HEK293 (cell line): ENCODE measurements at regions not wholly inside any gene's neighbourhood (a gene's known extent, or its start where the extent isn't known, plus 50 kb on each side); places are given as distances from the start of the nearest gene placed in this dataset.
A peak's percentile ranks its signal among the peaks of the same experiment; 100 is the strongest.

Source experiments
- CTCF ChIA-PET: fragments of 350-600 bp; formaldehyde crosslinking; extraction: SDS; loops from one replicate; lab custom pipeline; 2021; ENCODE audit warnings: antibody characterized with exemption; lab: Yijun Ruan, JAX
- POLR2A ChIA-PET: fragments of 300-600 bp; formaldehyde crosslinking; extraction: SDS; loops from one replicate; lab custom pipeline; 2020; ENCODE audit warnings: antibody characterized with exemption, inconsistent platforms; lab: Yijun Ruan, JAX
- H3K27ac ChIP-seq: fragments of 200-500 bp; sonication (Bioruptor generic); 2 replicates; pipeline ENCODE4 v1.5.1; 2014; ENCODE audit warnings: low read depth, low read length, control low read depth, inconsistent platforms; ENCODE audit errors: extremely low read depth
- H3K36me3 ChIP-seq, 2 experiments: fragments of 200-500 bp in 1 of 2; sonication (Bioruptor generic) in 1 of 2; 1 replicate in 1 of 2; 2 replicates in 1 of 2; pipeline ENCODE4 v1.5.1; 2014 to 2017; ENCODE audit warnings: inconsistent platforms in 2 of 2, low read length in 2 of 2; ENCODE audit not compliant: control insufficient read depth in 2 of 2, insufficient read depth in 1 of 2
- H3K4me1 ChIP-seq: fragments of 200-500 bp; sonication (Bioruptor generic); 2 replicates; pipeline ENCODE4 v1.5.1; 2014; ENCODE audit warnings: mild to moderate bottlenecking, low read length, inconsistent platforms; ENCODE audit not compliant: control insufficient read depth, insufficient read depth
- H3K4me3 ChIP-seq: 2 replicates; pipeline ENCODE4 v1.5.1; 2011; ENCODE audit warnings: low read depth, mild to moderate bottlenecking, control low read depth, low read length, moderate library complexity
- H3K9me3 ChIP-seq: fragments of 200-500 bp; sonication (Bioruptor generic); 2 replicates; pipeline ENCODE4 v1.5.1; 2014; ENCODE audit warnings: low read depth, low read length, inconsistent platforms; ENCODE audit not compliant: control insufficient read depth, insufficient read depth
- GLIS1 ChIP-seq: fragments of 450-650 bp; formaldehyde crosslinking; IDR thresholded peaks from 2 replicates; pipeline ENCODE4 v1.5.1; 2016; ENCODE audit warnings: missing biosample characterization, missing genetic modification characterization
- IKZF3 ChIP-seq: fragments of 450-650 bp; IDR thresholded peaks from 2 replicates; pipeline ENCODE4 v1.5.0; 2018; ENCODE audit warnings: missing biosample characterization, mild to moderate bottlenecking, missing genetic modification characterization, moderate library complexity
- MEIS1 ChIP-seq: sonication (generic); formaldehyde crosslinking; IDR thresholded peaks from 2 replicates; pipeline ENCODE4 v1.8.1; 2022; ENCODE audit warnings: missing genetic modification reagents, mild to moderate bottlenecking, borderline replicate concordance
- MZF1 ChIP-seq: fragments of 450-650 bp; formaldehyde crosslinking; IDR thresholded peaks from 2 replicates; pipeline ENCODE4 v1.5.1; 2017; ENCODE audit warnings: missing biosample characterization, missing genetic modification characterization, borderline replicate concordance
- SP2 ChIP-seq: fragments of 450-650 bp; formaldehyde crosslinking; IDR thresholded peaks from 2 replicates; pipeline ENCODE4 v1.5.1; 2016; ENCODE audit warnings: missing biosample characterization, missing genetic modification characterization
- SP7 ChIP-seq: fragments of 450-650 bp; formaldehyde crosslinking; IDR thresholded peaks from 2 replicates; pipeline ENCODE4 v1.5.1; 2016; ENCODE audit warnings: missing biosample characterization, missing genetic modification characterization
- TCF7L2 ChIP-seq: IDR thresholded peaks from 2 replicates; pipeline ENCODE4 v1.6.1; 2011; ENCODE audit warnings: low read depth, mild to moderate bottlenecking, inconsistent platforms, low read length, moderate library complexity, borderline replicate concordance
- TRIM28 ChIP-seq: IDR thresholded peaks from 2 replicates; pipeline ENCODE4 v1.6.1; 2011; ENCODE audit warnings: low read length, control low read depth, borderline replicate concordance
- ZBTB8A ChIP-seq: fragments of 450-650 bp; formaldehyde crosslinking; IDR thresholded peaks from 2 replicates; pipeline ENCODE4 v1.5.1; 2016; ENCODE audit warnings: missing biosample characterization, missing genetic modification characterization
- ZEB2 ChIP-seq: fragments of 450-650 bp; formaldehyde crosslinking; IDR thresholded peaks from 2 replicates; pipeline ENCODE4 v1.5.1; 2016; ENCODE audit warnings: missing biosample characterization, missing genetic modification characterization
- ZNF10 ChIP-seq: fragments of 450-650 bp; formaldehyde crosslinking; IDR thresholded peaks from 2 replicates; pipeline ENCODE4 v1.5.1; 2017; ENCODE audit warnings: missing biosample characterization, missing genetic modification characterization
- ZNF121 ChIP-seq: fragments of 450-650 bp; formaldehyde crosslinking; IDR thresholded peaks from 2 replicates; pipeline ENCODE4 v1.5.1; 2016; ENCODE audit warnings: missing biosample characterization, missing genetic modification characterization
- ZNF132 ChIP-seq: fragments of 450-650 bp; formaldehyde crosslinking; IDR thresholded peaks from 2 replicates; pipeline ENCODE4 v1.5.1; 2017; ENCODE audit warnings: missing biosample characterization, missing genetic modification characterization, borderline replicate concordance
- ZNF2 ChIP-seq: fragments of 450-650 bp; formaldehyde crosslinking; IDR thresholded peaks from 2 replicates; pipeline ENCODE4 v1.5.1; 2016; ENCODE audit warnings: missing biosample characterization, missing genetic modification characterization
- ZNF214 ChIP-seq: fragments of 450-650 bp; formaldehyde crosslinking; IDR thresholded peaks from 2 replicates; pipeline ENCODE4 v1.5.1; 2017; ENCODE audit warnings: missing biosample characterization, mild to moderate bottlenecking, missing genetic modification characterization, borderline replicate concordance
- ZNF266 ChIP-seq: fragments of 450-650 bp; formaldehyde crosslinking; IDR thresholded peaks from 2 replicates; pipeline ENCODE4 v1.5.1; 2016; ENCODE audit warnings: missing biosample characterization, missing genetic modification characterization, low read depth
- ZNF350 ChIP-seq: fragments of 450-650 bp; formaldehyde crosslinking; IDR thresholded peaks from 2 replicates; pipeline ENCODE4 v1.5.0; 2017; ENCODE audit warnings: missing biosample characterization, mild to moderate bottlenecking, missing genetic modification characterization
- ZNF433 ChIP-seq: fragments of 450-650 bp; formaldehyde crosslinking; IDR thresholded peaks from 2 replicates; pipeline ENCODE4 v1.5.1; 2016; ENCODE audit warnings: missing biosample characterization, missing genetic modification characterization, low read depth
- ZNF561 ChIP-seq: fragments of 450-650 bp; IDR thresholded peaks from 2 replicates; pipeline ENCODE4 v1.5.1; 2018; ENCODE audit warnings: missing biosample characterization, missing genetic modification characterization, borderline replicate concordance
- ZNF600 ChIP-seq: fragments of 450-650 bp; formaldehyde crosslinking; IDR thresholded peaks from 2 replicates; pipeline ENCODE4 v1.5.1; 2016; ENCODE audit warnings: missing biosample characterization, missing genetic modification characterization
- ZNF654 ChIP-seq: fragments of 450-650 bp; formaldehyde crosslinking; IDR thresholded peaks from 2 replicates; pipeline ENCODE4 v1.5.1; 2016; ENCODE audit warnings: low read depth, missing biosample characterization, missing genetic modification characterization
- ZNF660 ChIP-seq: fragments of 450-650 bp; IDR thresholded peaks from 2 replicates; pipeline ENCODE4 v1.5.1; 2018; ENCODE audit warnings: missing biosample characterization, mild to moderate bottlenecking, missing genetic modification characterization
- ZSCAN30 ChIP-seq: fragments of 450-650 bp; IDR thresholded peaks from 2 replicates; pipeline ENCODE4 v1.5.1; 2018; ENCODE audit warnings: missing biosample characterization, mild to moderate bottlenecking, missing genetic modification characterization, moderate library complexity
- ZXDB ChIP-seq: fragments of 450-650 bp; formaldehyde crosslinking; IDR thresholded peaks from 2 replicates; pipeline ENCODE4 v1.5.1; 2016; ENCODE audit warnings: missing biosample characterization, missing genetic modification characterization
- TF ChIP-seq, protein P1 (sequence below): fragments of 450-650 bp; formaldehyde crosslinking; IDR thresholded peaks from 2 replicates; pipeline ENCODE4 v1.5.1; 2016; ENCODE audit warnings: missing biosample characterization, missing genetic modification characterization
- TF ChIP-seq, protein P2 (sequence below): fragments of 450-650 bp; formaldehyde crosslinking; IDR thresholded peaks from 2 replicates; pipeline ENCODE4 v1.5.1; 2016; ENCODE audit warnings: missing biosample characterization, missing genetic modification characterization
- TF ChIP-seq, protein P3 (sequence below): fragments of 450-650 bp; formaldehyde crosslinking; IDR thresholded peaks from 2 replicates; pipeline ENCODE4 v1.5.1; 2016; ENCODE audit warnings: missing biosample characterization, missing genetic modification characterization

DNA sequence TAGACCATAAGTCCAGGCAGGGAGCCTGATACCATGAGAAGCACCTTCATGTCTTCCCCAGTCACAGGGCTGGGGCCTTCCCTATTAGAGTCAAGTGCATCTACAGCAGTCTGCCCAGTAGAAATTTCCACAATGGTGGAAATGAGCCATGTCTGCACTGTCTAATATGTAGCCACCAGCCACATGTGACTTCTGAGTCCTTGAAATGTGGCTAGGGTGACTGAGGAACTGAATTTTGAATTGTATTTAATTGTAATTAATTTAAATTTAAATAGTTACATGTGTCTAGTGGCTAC, 300.2 kb downstream of the CLIC5 start:
- POLR2A ChIA-PET, result interaction anchor here (2.0 kb wide), 1 partner anchor 1085 kb away, joined by 9 read pairs; no protein-coding TSS in a partner anchor
- peaks cover 7% of the 10 kb centered on the region for H3K4me1 ChIP-seq
- TF ChIP-seq ZNF433 (tag by site-specific recombination) (no peak), ZNF121 (tag by site-specific recombination) (no peak), ZNF600 (tag by site-specific recombination) (no peak), SP2 (tag by site-specific recombination) (no peak), ZNF266 (tag by site-specific recombination) (no peak), TCF7L2 (no peak), ZNF132 (tag by site-specific recombination) (no peak), ZNF350 (tag by site-specific recombination) (no peak)
- H3K4me3 ChIP-seq, result no peak overlapping the region
- CTCF ChIA-PET, result interaction anchor here (0.5 to 4.5 kb wide), 16 partner anchors 12 to 1240 kb away, joined by 3 to 50 read pairs (median 6); no protein-coding TSS in a partner anchor
- H3K36me3 ChIP-seq, result no peaks in the 10 kb centered on the region
- H3K9me3 ChIP-seq, result no peaks in the 10 kb centered on the region
- H3K27ac ChIP-seq, result no peak overlapping the region

DNA sequence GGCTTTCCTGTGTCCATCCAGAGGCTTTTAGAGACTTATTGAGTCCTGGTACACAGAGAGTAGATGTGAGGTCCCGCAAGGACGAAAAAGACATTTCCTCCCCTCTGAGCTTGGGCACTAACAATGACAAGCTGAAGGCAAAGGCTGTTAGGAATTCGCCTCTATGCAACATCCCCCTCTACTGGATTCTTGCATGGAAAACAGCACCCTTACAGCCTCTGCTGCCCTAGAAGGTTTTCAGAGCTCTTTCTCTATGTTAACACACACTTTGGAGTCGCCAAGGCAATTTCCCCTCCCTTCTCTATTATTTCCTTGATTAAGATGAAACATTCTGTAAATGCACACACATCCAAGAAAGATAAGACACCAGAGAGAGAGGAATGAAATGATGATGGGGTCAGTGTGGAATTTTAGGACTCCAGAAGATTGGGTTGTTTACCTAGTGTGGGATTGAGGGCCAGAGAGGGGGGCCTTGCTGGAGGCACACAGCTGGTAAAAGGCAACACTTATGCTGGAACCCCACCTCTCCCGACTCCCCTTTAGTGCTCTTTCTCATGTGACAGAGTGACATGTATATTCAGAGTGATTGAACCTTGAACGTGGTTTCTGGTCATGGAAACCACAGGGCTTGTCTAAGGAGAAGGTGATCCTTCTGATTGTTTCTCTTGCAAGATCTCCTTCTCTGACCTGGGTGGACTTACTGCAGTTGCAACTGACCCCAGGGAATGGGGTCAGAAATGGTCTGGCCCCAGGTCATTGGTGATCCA, 300.7 kb downstream of the CLIC5 start:
- peaks cover 9% of the 10 kb centered on the region for H3K4me1 ChIP-seq
- ChIA-PET POLR2A (interaction anchor here (0.7 to 2.0 kb wide), 6 partner anchors 214 to 1084 kb away, joined by 3 to 12 read pairs (median 4); partner anchors contain the start of gene SUPT3H), CTCF (interaction anchor here (0.6 to 4.5 kb wide), 80 partner anchors 9 to 1322 kb away, joined by 3 to 50 read pairs (median 4); no protein-coding TSS in a partner anchor)
- H3K27ac ChIP-seq, result no peak overlapping the region
- H3K36me3 ChIP-seq, result no peaks in the 10 kb centered on the region
- H3K4me3 ChIP-seq, result no peak overlapping the region
- H3K9me3 ChIP-seq, result no peaks in the 10 kb centered on the region
- TF ChIP-seq IKZF3, result 0 out of 2 replicates have a peak, but pooled peaks have one; percentile 17
- TF ChIP-seq SP7, result no peak
- no peak for TF ChIP-seq MEIS1 (CRISPR knock-in tag)
- TF ChIP-seq ZNF214 (tag by site-specific recombination), result no peak
- peak; percentile 74; the same call in 1 of the 2 replicates for TF ChIP-seq ZNF10 (tag by site-specific recombination)
- no peak; the same call in 1 of the 2 replicates for TF ChIP-seq GLIS1 (tag by site-specific recombination)
- TF ChIP-seq, protein P1, sequence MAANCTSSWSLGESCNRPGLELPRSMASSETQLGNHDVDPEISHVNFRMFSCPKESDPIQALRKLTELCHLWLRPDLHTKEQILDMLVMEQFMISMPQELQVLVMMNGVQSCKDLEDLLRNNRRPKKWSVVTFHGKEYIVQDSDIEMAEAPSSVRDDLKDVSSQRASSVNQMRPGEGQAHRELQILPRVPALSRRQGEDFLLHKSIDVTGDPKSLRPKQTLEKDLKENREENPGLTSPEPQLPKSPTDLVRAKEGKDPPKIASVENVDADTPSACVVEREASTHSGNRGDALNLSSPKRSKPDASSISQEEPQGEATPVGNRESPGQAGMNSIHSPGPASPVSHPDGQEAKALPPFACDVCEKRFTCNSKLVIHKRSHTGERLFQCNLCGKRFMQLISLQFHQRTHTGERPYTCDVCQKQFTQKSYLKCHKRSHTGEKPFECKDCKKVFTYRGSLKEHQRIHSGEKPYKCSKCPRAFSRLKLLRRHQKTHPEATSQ (tag by site-specific recombination), result no peak
- TF ChIP-seq MZF1 (tag by site-specific recombination), result peak; percentile 79; the same call in 1 of the 2 replicates
- TF ChIP-seq ZXDB (tag by site-specific recombination), result no peak
- peak; percentile 79 for TF ChIP-seq ZSCAN30
- TF ChIP-seq ZNF654 (tag by site-specific recombination), result peak; percentile 99
- TF ChIP-seq ZEB2 (tag by site-specific recombination), result 0 out of 2 replicates have a peak, but pooled peaks have one; percentile 19
- peak; percentile 91 for TF ChIP-seq ZNF660
- TF ChIP-seq, protein P2, sequence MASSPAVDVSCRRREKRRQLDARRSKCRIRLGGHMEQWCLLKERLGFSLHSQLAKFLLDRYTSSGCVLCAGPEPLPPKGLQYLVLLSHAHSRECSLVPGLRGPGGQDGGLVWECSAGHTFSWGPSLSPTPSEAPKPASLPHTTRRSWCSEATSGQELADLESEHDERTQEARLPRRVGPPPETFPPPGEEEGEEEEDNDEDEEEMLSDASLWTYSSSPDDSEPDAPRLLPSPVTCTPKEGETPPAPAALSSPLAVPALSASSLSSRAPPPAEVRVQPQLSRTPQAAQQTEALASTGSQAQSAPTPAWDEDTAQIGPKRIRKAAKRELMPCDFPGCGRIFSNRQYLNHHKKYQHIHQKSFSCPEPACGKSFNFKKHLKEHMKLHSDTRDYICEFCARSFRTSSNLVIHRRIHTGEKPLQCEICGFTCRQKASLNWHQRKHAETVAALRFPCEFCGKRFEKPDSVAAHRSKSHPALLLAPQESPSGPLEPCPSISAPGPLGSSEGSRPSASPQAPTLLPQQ, result 0 out of 2 replicates have a peak, but pooled peaks have one; percentile 39
- peak; percentile 68 for TF ChIP-seq ZNF2 (tag by site-specific recombination)
- no peak for TF ChIP-seq ZBTB8A (tag by site-specific recombination)
- TF ChIP-seq, protein P3, sequence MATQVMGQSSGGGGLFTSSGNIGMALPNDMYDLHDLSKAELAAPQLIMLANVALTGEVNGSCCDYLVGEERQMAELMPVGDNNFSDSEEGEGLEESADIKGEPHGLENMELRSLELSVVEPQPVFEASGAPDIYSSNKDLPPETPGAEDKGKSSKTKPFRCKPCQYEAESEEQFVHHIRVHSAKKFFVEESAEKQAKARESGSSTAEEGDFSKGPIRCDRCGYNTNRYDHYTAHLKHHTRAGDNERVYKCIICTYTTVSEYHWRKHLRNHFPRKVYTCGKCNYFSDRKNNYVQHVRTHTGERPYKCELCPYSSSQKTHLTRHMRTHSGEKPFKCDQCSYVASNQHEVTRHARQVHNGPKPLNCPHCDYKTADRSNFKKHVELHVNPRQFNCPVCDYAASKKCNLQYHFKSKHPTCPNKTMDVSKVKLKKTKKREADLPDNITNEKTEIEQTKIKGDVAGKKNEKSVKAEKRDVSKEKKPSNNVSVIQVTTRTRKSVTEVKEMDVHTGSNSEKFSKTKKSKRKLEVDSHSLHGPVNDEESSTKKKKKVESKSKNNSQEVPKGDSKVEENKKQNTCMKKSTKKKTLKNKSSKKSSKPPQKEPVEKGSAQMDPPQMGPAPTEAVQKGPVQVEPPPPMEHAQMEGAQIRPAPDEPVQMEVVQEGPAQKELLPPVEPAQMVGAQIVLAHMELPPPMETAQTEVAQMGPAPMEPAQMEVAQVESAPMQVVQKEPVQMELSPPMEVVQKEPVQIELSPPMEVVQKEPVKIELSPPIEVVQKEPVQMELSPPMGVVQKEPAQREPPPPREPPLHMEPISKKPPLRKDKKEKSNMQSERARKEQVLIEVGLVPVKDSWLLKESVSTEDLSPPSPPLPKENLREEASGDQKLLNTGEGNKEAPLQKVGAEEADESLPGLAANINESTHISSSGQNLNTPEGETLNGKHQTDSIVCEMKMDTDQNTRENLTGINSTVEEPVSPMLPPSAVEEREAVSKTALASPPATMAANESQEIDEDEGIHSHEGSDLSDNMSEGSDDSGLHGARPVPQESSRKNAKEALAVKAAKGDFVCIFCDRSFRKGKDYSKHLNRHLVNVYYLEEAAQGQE (tag by site-specific recombination), result 0 out of 2 replicates have a peak, but pooled peaks have one; percentile 8
- TF ChIP-seq TRIM28, result 0 out of 2 replicates have a peak, but pooled peaks have one; percentile 24
- TF ChIP-seq ZNF561 (tag by site-specific recombination), result 0 out of 2 replicates have a peak, but pooled peaks have one; percentile 76
